ENCODE measurements at regions not wholly inside any gene's neighbourhood (a gene's known extent, or its start where the extent isn't known, plus 50 kb on each side); places are given as distances from the start of the nearest gene placed in this dataset.

GRCh38 chr6:2502998-2503674, 247.6 kb downstream of the MYLK4 start:
- no peak for ATAC-seq
- H3K27me3 Mint-ChIP-seq: peaks cover 44% of the 10 kb centered on the region

GRCh38 chr6:2502096-2502997, 248.4 kb downstream of the MYLK4 start:
- ATAC-seq: no peak
- Mint-ChIP-seq H3K36me3 (ENCODE audit: low read depth) (no peaks in the 10 kb centered on the region), H3K4me1 (no peaks in the 10 kb centered on the region), H3K27me3 (peaks cover 43% of the 10 kb centered on the region), H3K27ac (no peak overlapping the region), H3K4me3 (no peak overlapping the region)
- H3K9me3 ChIP-seq (ENCODE audit: control insufficient read depth, low read length, poor library complexity, severe bottlenecking): no peaks in the 10 kb centered on the region
- no peak for DNase-seq

More at GRCh38 chr6:2502998-2503674, 247.6 kb downstream of the MYLK4 start:
- no peak overlapping the region for H3K4me3 Mint-ChIP-seq
- DNase-seq: no peak
- H3K4me1 Mint-ChIP-seq: no peaks in the 10 kb centered on the region
- H3K36me3 Mint-ChIP-seq (ENCODE audit: low read depth): no peaks in the 10 kb centered on the region
- no peak overlapping the region for H3K27ac Mint-ChIP-seq
- no peaks in the 10 kb centered on the region for H3K9me3 ChIP-seq (ENCODE audit: control insufficient read depth, low read length, poor library complexity, severe bottlenecking)

- H3K4me3 Mint-ChIP-seq: no peak overlapping the region
- H3K4me1 Mint-ChIP-seq: no peaks in the 10 kb centered on the region
- ATAC-seq: no peak
- no peaks in the 10 kb centered on the region for H3K36me3 Mint-ChIP-seq (ENCODE audit: low read depth)
- H3K27ac Mint-ChIP-seq: no peak overlapping the region
- no peaks in the 10 kb centered on the region for H3K9me3 ChIP-seq (ENCODE audit: control insufficient read depth, low read length, poor library complexity, severe bottlenecking)
- peaks cover 38% of the 10 kb centered on the region for H3K27me3 Mint-ChIP-seq
- no peak for DNase-seq
Measured at GRCh38 chr6:2497922-2498623, 252.6 kb downstream of the MYLK4 start.

- H3K9me3 ChIP-seq (ENCODE audit: control insufficient read depth, low read length, poor library complexity, severe bottlenecking): no peaks in the 10 kb centered on the region
- Mint-ChIP-seq H3K27me3 (peaks cover 39% of the 10 kb centered on the region), H3K4me3 (no peak overlapping the region), H3K27ac (no peak overlapping the region), H3K4me1 (no peaks in the 10 kb centered on the region), H3K36me3 (ENCODE audit: low read depth) (no peaks in the 10 kb centered on the region)
- ATAC-seq (no peak), DNase-seq (no peak)
Measured at GRCh38 chr6:2496291-2496690, 250.9 kb upstream of the GMDS start.

- Mint-ChIP-seq H3K27ac (no peak overlapping the region), H3K27me3 (peaks cover 50% of the 10 kb centered on the region), H3K36me3 (ENCODE audit: low read depth) (no peaks in the 10 kb centered on the region), H3K4me1 (no peaks in the 10 kb centered on the region), H3K4me3 (no peak overlapping the region)
- ATAC-seq: no peak
- no peak for DNase-seq
- H3K9me3 ChIP-seq (ENCODE audit: control insufficient read depth, low read length, poor library complexity, severe bottlenecking): no peaks in the 10 kb centered on the region
Measured at GRCh38 chr6:2492686-2493523, 247.5 kb upstream of the GMDS start.

GRCh38 chr6:2491137-2491536, 245.7 kb upstream of the GMDS start:
- H3K27ac Mint-ChIP-seq: no peak overlapping the region
- no peaks in the 10 kb centered on the region for H3K36me3 Mint-ChIP-seq (ENCODE audit: low read depth)
- no peak overlapping the region for H3K4me3 Mint-ChIP-seq
- no peak for ATAC-seq
- no peaks in the 10 kb centered on the region for H3K4me1 Mint-ChIP-seq
- peaks cover 44% of the 10 kb centered on the region for H3K27me3 Mint-ChIP-seq
- DNase-seq: no peak
- H3K9me3 ChIP-seq (ENCODE audit: control insufficient read depth, low read length, poor library complexity, severe bottlenecking): no peaks in the 10 kb centered on the region

- H3K36me3 Mint-ChIP-seq (ENCODE audit: low read depth): no peaks in the 10 kb centered on the region
- H3K4me1 Mint-ChIP-seq: no peaks in the 10 kb centered on the region
- ATAC-seq: no peak
- no peaks in the 10 kb centered on the region for H3K9me3 ChIP-seq (ENCODE audit: control insufficient read depth, low read length, poor library complexity, severe bottlenecking)
- peaks cover 37% of the 10 kb centered on the region for H3K27me3 Mint-ChIP-seq
- H3K4me3 Mint-ChIP-seq: no peak overlapping the region
- H3K27ac Mint-ChIP-seq: no peak overlapping the region
- DNase-seq: no peak
Measured at GRCh38 chr6:2488578-2488977, 243.2 kb upstream of the GMDS start.

- ATAC-seq (no peak), DNase-seq (no peak)
- Mint-ChIP-seq H3K4me1 (no peaks in the 10 kb centered on the region), H3K27ac (no peak overlapping the region), H3K4me3 (no peak overlapping the region), H3K36me3 (ENCODE audit: low read depth) (no peaks in the 10 kb centered on the region), H3K27me3 (peaks cover 28% of the 10 kb centered on the region)
- no peaks in the 10 kb centered on the region for H3K9me3 ChIP-seq (ENCODE audit: control insufficient read depth, low read length, poor library complexity, severe bottlenecking)
Measured at GRCh38 chr6:2485116-2485515, 239.7 kb upstream of the GMDS start.

GRCh38 chr6:2482773-2483172, 237.4 kb upstream of the GMDS start:
- peaks cover 40% of the 10 kb centered on the region for H3K27me3 Mint-ChIP-seq
- no peak overlapping the region for H3K27ac Mint-ChIP-seq
- no peaks in the 10 kb centered on the region for H3K9me3 ChIP-seq (ENCODE audit: control insufficient read depth, low read length, poor library complexity, severe bottlenecking)
- no peaks in the 10 kb centered on the region for H3K4me1 Mint-ChIP-seq
- no peak for DNase-seq
- ATAC-seq: no peak
- no peak overlapping the region for H3K4me3 Mint-ChIP-seq
- H3K36me3 Mint-ChIP-seq (ENCODE audit: low read depth): no peaks in the 10 kb centered on the region

GRCh38 chr6:2481307-2481706, 235.9 kb upstream of the GMDS start:
- Mint-ChIP-seq H3K36me3 (ENCODE audit: low read depth) (no peaks in the 10 kb centered on the region), H3K4me3 (no peak overlapping the region), H3K27me3 (peaks cover 42% of the 10 kb centered on the region), H3K4me1 (no peaks in the 10 kb centered on the region), H3K27ac (no peak overlapping the region)
- ATAC-seq (no peak), DNase-seq (no peak)
- H3K9me3 ChIP-seq (ENCODE audit: control insufficient read depth, low read length, poor library complexity, severe bottlenecking): no peaks in the 10 kb centered on the region

GRCh38 chr6:2480267-2480966, 235.0 kb upstream of the GMDS start:
- H3K4me3 Mint-ChIP-seq: no peak overlapping the region
- no peaks in the 10 kb centered on the region for H3K36me3 Mint-ChIP-seq (ENCODE audit: low read depth)
- H3K9me3 ChIP-seq (ENCODE audit: control insufficient read depth, low read length, poor library complexity, severe bottlenecking): no peaks in the 10 kb centered on the region
- peaks cover 48% of the 10 kb centered on the region for H3K27me3 Mint-ChIP-seq
- no peak for ATAC-seq
- no peak overlapping the region for H3K27ac Mint-ChIP-seq
- no peak for DNase-seq
- no peaks in the 10 kb centered on the region for H3K4me1 Mint-ChIP-seq

- Mint-ChIP-seq H3K4me3 (no peak overlapping the region), H3K36me3 (ENCODE audit: low read depth) (no peaks in the 10 kb centered on the region), H3K27ac (no peak overlapping the region), H3K27me3 (peaks cover 66% of the 10 kb centered on the region), H3K4me1 (no peaks in the 10 kb centered on the region)
- H3K9me3 ChIP-seq (ENCODE audit: control insufficient read depth, low read length, poor library complexity, severe bottlenecking): no peaks in the 10 kb centered on the region
- ATAC-seq (no peak), DNase-seq (no peak)
Measured at GRCh38 chr6:2478200-2478599, 232.8 kb upstream of the GMDS start.

All from T-helper 17 cell (primary cell).